Stimulated activated CD4-positive, alpha-beta T cell treated with anti-CD3 and anti-CD28 coated beads, Interleukin-12 subunit alpha, Interleukin-12 subunit beta, amount 100 ng/mL, for 4 hours (primary cell): ENCODE measurements at regions not wholly inside any gene's neighbourhood (a gene's known extent, or its start where the extent isn't known, plus 50 kb on each side); places are given as distances from the start of the nearest gene placed in this dataset.
"Not testable (repeated sequence)": the region's sequence is repeated elsewhere in the genome, so short reads cannot be mapped to it uniquely, and the experiment has no call there.

ENCODE experiments used
- DNase-seq: peaks from one replicate; pipeline ENCODE4 v3.0.0-alpha.2; 2020

- DNase-seq = no peak
Observed at GRCh38 chr5:131107128-131107527, 57.9 kb downstream of the HINT1 start.

GRCh38 chr5:131104169-131104808 lies 60.8 kb downstream of the HINT1 start:
- DNase-seq = no peak

- no peak for DNase-seq
Observed at GRCh38 chr5:131096774-131097710, 68.0 kb downstream of the HINT1 start.

- not testable (repeated sequence) for DNase-seq
Observed at GRCh38 chr5:131095561-131095960, 69.5 kb downstream of the HINT1 start.

- no peak for DNase-seq
Observed at GRCh38 chr5:131084436-131084835, 80.6 kb downstream of the HINT1 start.

- DNase-seq = no peak
Observed at GRCh38 chr5:131081913-131082488, 83.1 kb downstream of the HINT1 start.

- DNase-seq = no peak
Observed at GRCh38 chr5:131081374-131081773, 83.7 kb downstream of the HINT1 start.

- no peak for DNase-seq
Observed at GRCh38 chr5:131079232-131079631, 85.8 kb downstream of the HINT1 start.

GRCh38 chr5:131068893-131069643 lies 96.0 kb downstream of the HINT1 start:
- DNase-seq = peak; percentile 20

GRCh38 chr5:131068076-131068475 lies 97.0 kb downstream of the HINT1 start:
- DNase-seq = no peak

- no peak for DNase-seq
Observed at GRCh38 chr5:131067636-131068035, 97.4 kb downstream of the HINT1 start.

GRCh38 chr5:131064669-131065371 lies 100.2 kb downstream of the HINT1 start:
- no peak for DNase-seq

GRCh38 chr5:131042021-131042789 lies 122.9 kb downstream of the HINT1 start:
- no peak for DNase-seq

- no peak for DNase-seq
Observed at GRCh38 chr5:131023498-131023865, 141.6 kb downstream of the HINT1 start.

GRCh38 chr5:131022811-131023497 lies 142.1 kb downstream of the HINT1 start:
- no peak for DNase-seq

GRCh38 chr5:131021646-131022045 lies 143.4 kb downstream of the HINT1 start:
- no peak for DNase-seq

GRCh38 chr5:131019601-131020315 lies 145.3 kb downstream of the HINT1 start:
- no peak for DNase-seq

- DNase-seq = no peak
Observed at GRCh38 chr5:131019111-131019510, 145.9 kb downstream of the HINT1 start.

GRCh38 chr5:131008329-131008728 lies 156.7 kb downstream of the HINT1 start:
- DNase-seq = no peak

GRCh38 chr5:131005963-131006684 lies 158.9 kb downstream of the HINT1 start:
- no peak for DNase-seq
